ENCODE measurements at regions not wholly inside any gene's neighbourhood (a gene's known extent, or its start where the extent isn't known, plus 50 kb on each side); places are given as distances from the start of the nearest gene placed in this dataset.

- H3K4me1 ChIP-seq (ENCODE audit: insufficient read depth, low read length), result no peaks in the 10 kb centered on the region
- DNase-seq (ENCODE audit: low read depth) (no peak), FAIRE-seq (no peak)
- H3K79me2 ChIP-seq (ENCODE audit: insufficient read depth, low read length), result no peaks in the 10 kb centered on the region
- peaks cover 4% of the 10 kb centered on the region for H3K4me1 Mint-ChIP-seq (ENCODE audit: low read depth, unreplicated experiment)
- H3K9me3 Mint-ChIP-seq (ENCODE audit: unreplicated experiment), result no peaks in the 10 kb centered on the region
- TF ChIP-seq, protein P1, sequence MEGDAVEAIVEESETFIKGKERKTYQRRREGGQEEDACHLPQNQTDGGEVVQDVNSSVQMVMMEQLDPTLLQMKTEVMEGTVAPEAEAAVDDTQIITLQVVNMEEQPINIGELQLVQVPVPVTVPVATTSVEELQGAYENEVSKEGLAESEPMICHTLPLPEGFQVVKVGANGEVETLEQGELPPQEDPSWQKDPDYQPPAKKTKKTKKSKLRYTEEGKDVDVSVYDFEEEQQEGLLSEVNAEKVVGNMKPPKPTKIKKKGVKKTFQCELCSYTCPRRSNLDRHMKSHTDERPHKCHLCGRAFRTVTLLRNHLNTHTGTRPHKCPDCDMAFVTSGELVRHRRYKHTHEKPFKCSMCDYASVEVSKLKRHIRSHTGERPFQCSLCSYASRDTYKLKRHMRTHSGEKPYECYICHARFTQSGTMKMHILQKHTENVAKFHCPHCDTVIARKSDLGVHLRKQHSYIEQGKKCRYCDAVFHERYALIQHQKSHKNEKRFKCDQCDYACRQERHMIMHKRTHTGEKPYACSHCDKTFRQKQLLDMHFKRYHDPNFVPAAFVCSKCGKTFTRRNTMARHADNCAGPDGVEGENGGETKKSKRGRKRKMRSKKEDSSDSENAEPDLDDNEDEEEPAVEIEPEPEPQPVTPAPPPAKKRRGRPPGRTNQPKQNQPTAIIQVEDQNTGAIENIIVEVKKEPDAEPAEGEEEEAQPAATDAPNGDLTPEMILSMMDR (IDR thresholded peaks at IDR 0.05; ENCODE audit: insufficient read depth, low read depth, low read length), result no peak
- H3K27ac ChIP-seq (ENCODE audit: low read depth, low read length), result no peak overlapping the region
- H3K27me3 Mint-ChIP-seq (ENCODE audit: low read depth, unreplicated experiment), result no peaks in the 10 kb centered on the region
- H2AFZ ChIP-seq (ENCODE audit: low read depth, low read length), result no peak overlapping the region
- no peak overlapping the region for H3K4me2 ChIP-seq (ENCODE audit: low read length)
- no peak overlapping the region for H3K9ac ChIP-seq (ENCODE audit: low read length)
- no peak overlapping the region for H3K27ac Mint-ChIP-seq (ENCODE audit: unreplicated experiment)
- H4K20me1 ChIP-seq (ENCODE audit: insufficient read depth, low read length), result no peaks in the 10 kb centered on the region
- no peak overlapping the region for H3K4me3 Mint-ChIP-seq (ENCODE audit: unreplicated experiment)
- no peaks in the 10 kb centered on the region for H3K36me3 ChIP-seq (ENCODE audit: insufficient read depth, low read length)
- no peaks in the 10 kb centered on the region for H3K9me3 ChIP-seq (ENCODE audit: insufficient read depth, low read depth, low read length)
- H3K4me3 ChIP-seq (ENCODE audit: insufficient read depth, low read depth, low read length), result no peak overlapping the region
- no peaks in the 10 kb centered on the region for H3K27me3 ChIP-seq (ENCODE audit: insufficient read depth, low read length)
- no peaks in the 10 kb centered on the region for H3K36me3 Mint-ChIP-seq (ENCODE audit: low read depth, unreplicated experiment)
These were observed 63.4 kb upstream of the ARHGAP28 start for GRCh38 chr18:6666012-6666685.

- no peak overlapping the region for H3K4me3 Mint-ChIP-seq (ENCODE audit: unreplicated experiment)
- Histone ChIP-seq H3K9ac (ENCODE audit: low read length) (no peak overlapping the region), H3K36me3 (ENCODE audit: insufficient read depth, low read length) (no peaks in the 10 kb centered on the region), H3K27ac (ENCODE audit: low read depth, low read length) (no peak overlapping the region), H3K4me1 (ENCODE audit: insufficient read depth, low read length) (no peaks in the 10 kb centered on the region), H3K79me2 (ENCODE audit: insufficient read depth, low read length) (no peaks in the 10 kb centered on the region), H3K4me2 (ENCODE audit: low read length) (no peak overlapping the region), H3K4me3 (ENCODE audit: insufficient read depth, low read depth, low read length) (no peak overlapping the region), H3K9me3 (ENCODE audit: insufficient read depth, low read depth, low read length) (no peaks in the 10 kb centered on the region), H3K27me3 (ENCODE audit: insufficient read depth, low read length) (no peaks in the 10 kb centered on the region), H2AFZ (ENCODE audit: low read depth, low read length) (no peak overlapping the region), H4K20me1 (ENCODE audit: insufficient read depth, low read length) (no peaks in the 10 kb centered on the region)
- no peak overlapping the region for H3K27ac Mint-ChIP-seq (ENCODE audit: unreplicated experiment)
- H3K27me3 Mint-ChIP-seq (ENCODE audit: low read depth, unreplicated experiment), result peaks cover 3% of the 10 kb centered on the region
- no peaks in the 10 kb centered on the region for H3K4me1 Mint-ChIP-seq (ENCODE audit: low read depth, unreplicated experiment)
- no peaks in the 10 kb centered on the region for H3K9me3 Mint-ChIP-seq (ENCODE audit: unreplicated experiment)
- no peaks in the 10 kb centered on the region for H3K36me3 Mint-ChIP-seq (ENCODE audit: low read depth, unreplicated experiment)
- FAIRE-seq (no peak), DNase-seq (ENCODE audit: low read depth) (no peak)
- TF ChIP-seq, protein P1 (IDR thresholded peaks at IDR 0.05; ENCODE audit: insufficient read depth, low read depth, low read length), result no peak
- TF ChIP-seq EZH2 (IDR thresholded peaks at IDR 0.05; ENCODE audit: insufficient read depth, low read length), result no peak
These were observed 60.7 kb upstream of the ARHGAP28 start for GRCh38 chr18:6668836-6669235.

GRCh38 chr18:6672821-6673308 is 56.7 kb upstream of the ARHGAP28 start:
- no peak for FAIRE-seq
- Histone ChIP-seq H4K20me1 (ENCODE audit: insufficient read depth, low read length) (no peaks in the 10 kb centered on the region), H3K9ac (ENCODE audit: low read length) (no peak overlapping the region), H3K27ac (ENCODE audit: low read depth, low read length) (no peak overlapping the region), H3K79me2 (ENCODE audit: insufficient read depth, low read length) (no peaks in the 10 kb centered on the region), H3K4me1 (ENCODE audit: insufficient read depth, low read length) (no peaks in the 10 kb centered on the region), H3K4me3 (ENCODE audit: insufficient read depth, low read depth, low read length) (no peak overlapping the region), H3K27me3 (ENCODE audit: insufficient read depth, low read length) (no peaks in the 10 kb centered on the region), H3K36me3 (ENCODE audit: insufficient read depth, low read length) (no peaks in the 10 kb centered on the region), H3K4me2 (ENCODE audit: low read length) (no peak overlapping the region), H3K9me3 (ENCODE audit: insufficient read depth, low read depth, low read length) (no peaks in the 10 kb centered on the region), H2AFZ (ENCODE audit: low read depth, low read length) (no peak overlapping the region)
- no peak overlapping the region for H3K27ac Mint-ChIP-seq (ENCODE audit: unreplicated experiment)
- H3K4me3 Mint-ChIP-seq (ENCODE audit: unreplicated experiment), result no peak overlapping the region
- peaks cover 5% of the 10 kb centered on the region for H3K9me3 Mint-ChIP-seq (ENCODE audit: unreplicated experiment)
- H3K27me3 Mint-ChIP-seq (ENCODE audit: low read depth, unreplicated experiment), result peaks cover 3% of the 10 kb centered on the region
- DNase-seq (ENCODE audit: low read depth), result no peak
- no peaks in the 10 kb centered on the region for H3K36me3 Mint-ChIP-seq (ENCODE audit: low read depth, unreplicated experiment)
- no peaks in the 10 kb centered on the region for H3K4me1 Mint-ChIP-seq (ENCODE audit: low read depth, unreplicated experiment)
- TF ChIP-seq, protein P1 (IDR thresholded peaks at IDR 0.05; ENCODE audit: insufficient read depth, low read depth, low read length), result no peak
- no peak for TF ChIP-seq EZH2 (IDR thresholded peaks at IDR 0.05; ENCODE audit: insufficient read depth, low read length)
